Esophagus muscularis mucosa (tissue), 3 donors: ENCODE measurements at regions not wholly inside any gene's neighbourhood (a gene's known extent, or its start where the extent isn't known, plus 50 kb on each side); places are given as distances from the start of the nearest gene placed in this dataset.

Experiments used
- CTCF ChIP-seq, 3 experiments: fragments of 200-600 bp in 2 of 3; fragments of 450-650 bp in 1 of 3; sonication (generic) in 2 of 3; IDR thresholded peaks; one replicate each; pipeline ENCODE4 v1.5.1; 2017 to 2019; ENCODE audit warnings: antibody characterized with exemption in 3 of 3, mild to moderate bottlenecking in 2 of 3, moderate library complexity in 1 of 3
- EP300 ChIP-seq: sonication (generic); formaldehyde crosslinking; IDR thresholded peaks from one replicate; pipeline ENCODE4 v1.6.1; 2017; ENCODE audit warnings: antibody characterized with exemption

GRCh38 chr7:79977481-79977880, 157.2 kb upstream of the GNAI1 start:
- TF ChIP-seq CTCF (IDR thresholded peaks at IDR 0.05): no peak
- TF ChIP-seq EP300: no peak
